Neural cell (in vitro differentiated cells): ENCODE measurements at regions not wholly inside any gene's neighbourhood (a gene's known extent, or its start where the extent isn't known, plus 50 kb on each side); places are given as distances from the start of the nearest gene placed in this dataset.

Source experiments
- TF ChIP-seq, protein P1 (sequence below): fragments of 450-650 bp; IDR thresholded peaks from 2 replicates; pipeline ENCODE4 v1.5.1; 2014; ENCODE audit warnings: antibody characterized with exemption, mild to moderate bottlenecking, moderate library complexity; ENCODE audit not compliant: poor library complexity, severe bottlenecking
- TF ChIP-seq, protein P2 (sequence below): IDR thresholded peaks from 2 replicates; pipeline ENCODE4 v1.6.1; 2012; ENCODE audit warnings: borderline replicate concordance

- TF ChIP-seq, protein P1, sequence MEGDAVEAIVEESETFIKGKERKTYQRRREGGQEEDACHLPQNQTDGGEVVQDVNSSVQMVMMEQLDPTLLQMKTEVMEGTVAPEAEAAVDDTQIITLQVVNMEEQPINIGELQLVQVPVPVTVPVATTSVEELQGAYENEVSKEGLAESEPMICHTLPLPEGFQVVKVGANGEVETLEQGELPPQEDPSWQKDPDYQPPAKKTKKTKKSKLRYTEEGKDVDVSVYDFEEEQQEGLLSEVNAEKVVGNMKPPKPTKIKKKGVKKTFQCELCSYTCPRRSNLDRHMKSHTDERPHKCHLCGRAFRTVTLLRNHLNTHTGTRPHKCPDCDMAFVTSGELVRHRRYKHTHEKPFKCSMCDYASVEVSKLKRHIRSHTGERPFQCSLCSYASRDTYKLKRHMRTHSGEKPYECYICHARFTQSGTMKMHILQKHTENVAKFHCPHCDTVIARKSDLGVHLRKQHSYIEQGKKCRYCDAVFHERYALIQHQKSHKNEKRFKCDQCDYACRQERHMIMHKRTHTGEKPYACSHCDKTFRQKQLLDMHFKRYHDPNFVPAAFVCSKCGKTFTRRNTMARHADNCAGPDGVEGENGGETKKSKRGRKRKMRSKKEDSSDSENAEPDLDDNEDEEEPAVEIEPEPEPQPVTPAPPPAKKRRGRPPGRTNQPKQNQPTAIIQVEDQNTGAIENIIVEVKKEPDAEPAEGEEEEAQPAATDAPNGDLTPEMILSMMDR: no peak
- TF ChIP-seq, protein P2, sequence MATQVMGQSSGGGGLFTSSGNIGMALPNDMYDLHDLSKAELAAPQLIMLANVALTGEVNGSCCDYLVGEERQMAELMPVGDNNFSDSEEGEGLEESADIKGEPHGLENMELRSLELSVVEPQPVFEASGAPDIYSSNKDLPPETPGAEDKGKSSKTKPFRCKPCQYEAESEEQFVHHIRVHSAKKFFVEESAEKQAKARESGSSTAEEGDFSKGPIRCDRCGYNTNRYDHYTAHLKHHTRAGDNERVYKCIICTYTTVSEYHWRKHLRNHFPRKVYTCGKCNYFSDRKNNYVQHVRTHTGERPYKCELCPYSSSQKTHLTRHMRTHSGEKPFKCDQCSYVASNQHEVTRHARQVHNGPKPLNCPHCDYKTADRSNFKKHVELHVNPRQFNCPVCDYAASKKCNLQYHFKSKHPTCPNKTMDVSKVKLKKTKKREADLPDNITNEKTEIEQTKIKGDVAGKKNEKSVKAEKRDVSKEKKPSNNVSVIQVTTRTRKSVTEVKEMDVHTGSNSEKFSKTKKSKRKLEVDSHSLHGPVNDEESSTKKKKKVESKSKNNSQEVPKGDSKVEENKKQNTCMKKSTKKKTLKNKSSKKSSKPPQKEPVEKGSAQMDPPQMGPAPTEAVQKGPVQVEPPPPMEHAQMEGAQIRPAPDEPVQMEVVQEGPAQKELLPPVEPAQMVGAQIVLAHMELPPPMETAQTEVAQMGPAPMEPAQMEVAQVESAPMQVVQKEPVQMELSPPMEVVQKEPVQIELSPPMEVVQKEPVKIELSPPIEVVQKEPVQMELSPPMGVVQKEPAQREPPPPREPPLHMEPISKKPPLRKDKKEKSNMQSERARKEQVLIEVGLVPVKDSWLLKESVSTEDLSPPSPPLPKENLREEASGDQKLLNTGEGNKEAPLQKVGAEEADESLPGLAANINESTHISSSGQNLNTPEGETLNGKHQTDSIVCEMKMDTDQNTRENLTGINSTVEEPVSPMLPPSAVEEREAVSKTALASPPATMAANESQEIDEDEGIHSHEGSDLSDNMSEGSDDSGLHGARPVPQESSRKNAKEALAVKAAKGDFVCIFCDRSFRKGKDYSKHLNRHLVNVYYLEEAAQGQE: no peak
Measured at GRCh38 chr18:30800800-30801199, 241.7 kb downstream of the DSC3 start.
